Inflammatory macrophage (primary cell): ENCODE measurements at regions not wholly inside any gene's neighbourhood (a gene's known extent, or its start where the extent isn't known, plus 50 kb on each side); places are given as distances from the start of the nearest gene placed in this dataset.
"Not testable (repeated sequence)": the region's sequence is repeated elsewhere in the genome, so short reads cannot be mapped to it uniquely, and the experiment has no call there.

ENCODE experiments used
- DNase-seq, 2 donors: peaks; one replicate each; pipeline ENCODE4 v3.0.0-alpha.2; 2020 to 2022

- no peak for DNase-seq
Observed at GRCh38 chr4:55251896-55252295, 94.1 kb upstream of the SRD5A3 start.

- DNase-seq: no peak
Observed at GRCh38 chr4:55253948-55254593, 92.0 kb upstream of the SRD5A3 start.

GRCh38 chr4:55255179-55255578, 90.9 kb upstream of the SRD5A3 start:
- DNase-seq: no peak

DNA sequence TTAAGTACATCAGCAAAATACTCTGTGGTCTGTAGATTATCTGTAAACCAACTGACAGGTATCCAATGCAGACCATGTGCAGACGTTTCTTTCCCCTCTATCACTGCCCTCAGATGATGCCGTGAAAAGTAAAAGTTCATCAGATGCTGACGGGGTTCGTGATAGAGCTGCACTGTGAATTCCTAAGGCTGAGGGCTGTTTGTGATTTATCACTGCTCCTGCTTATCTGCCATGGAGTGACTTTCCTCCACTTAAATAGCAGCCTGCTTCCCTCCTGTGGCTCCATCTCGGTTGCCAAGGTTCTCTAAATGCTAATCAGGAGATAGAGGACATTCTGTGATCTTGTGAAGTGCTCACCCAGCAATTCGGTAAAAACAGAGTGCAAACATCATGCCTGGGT, 89.3 kb upstream of the SRD5A3 start:
- no peak for DNase-seq

DNA sequence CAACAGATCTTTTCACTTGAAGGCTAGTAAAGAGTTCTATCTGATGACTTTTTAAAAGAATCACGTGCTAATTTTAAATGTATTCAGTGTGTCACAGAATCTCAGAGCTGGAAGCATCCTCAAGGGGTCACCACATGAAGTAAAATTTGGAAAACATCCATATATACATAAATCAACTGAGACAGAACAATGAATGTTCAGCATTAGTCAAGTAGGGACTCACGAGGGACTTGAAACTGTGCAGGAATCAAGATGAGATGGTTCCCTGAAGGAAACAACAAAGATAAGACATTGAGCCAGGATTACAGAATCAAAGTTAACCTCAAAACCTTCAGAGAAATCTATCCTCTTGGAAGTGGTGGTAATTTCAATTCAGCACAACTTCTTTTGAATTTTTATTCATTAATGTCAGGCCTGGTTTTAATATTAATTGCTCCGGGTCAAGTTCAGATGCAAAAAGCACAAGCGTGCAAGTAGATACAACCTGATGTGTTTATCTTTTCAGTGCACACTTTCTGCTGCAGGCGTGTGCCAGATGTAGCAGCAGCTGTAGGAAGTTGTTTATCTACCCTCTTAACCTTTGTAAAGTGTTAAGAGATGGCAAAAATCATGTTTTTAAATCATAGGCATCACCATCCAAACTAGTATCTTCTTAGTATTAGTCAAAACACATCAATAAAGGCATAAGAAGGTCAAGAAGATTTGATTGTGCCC, 87.7 kb upstream of the SRD5A3 start:
- DNase-seq: no peak

DNA sequence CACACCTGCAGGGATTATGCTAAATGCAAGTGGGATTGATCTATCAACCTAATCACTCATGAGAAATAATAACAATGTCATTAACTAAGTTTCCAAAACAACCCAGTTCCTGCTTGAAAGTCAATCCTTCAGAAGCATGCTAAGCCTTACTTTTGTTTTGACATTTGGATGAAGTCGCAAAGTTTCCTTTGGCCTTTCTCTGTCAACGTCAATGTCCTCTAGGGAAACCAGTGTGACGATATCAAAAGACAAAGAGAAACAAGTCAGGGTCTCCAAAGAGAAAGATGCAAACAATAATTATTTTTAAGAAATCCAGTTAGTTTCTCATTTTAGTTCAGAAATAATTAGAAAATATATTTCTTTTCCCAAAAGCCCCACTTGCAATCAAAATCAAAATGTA, 86.7 kb upstream of the SRD5A3 start:
- DNase-seq: no peak

GRCh38 chr4:55269470-55269869, 76.6 kb upstream of the SRD5A3 start:
- DNase-seq: no peak

DNA sequence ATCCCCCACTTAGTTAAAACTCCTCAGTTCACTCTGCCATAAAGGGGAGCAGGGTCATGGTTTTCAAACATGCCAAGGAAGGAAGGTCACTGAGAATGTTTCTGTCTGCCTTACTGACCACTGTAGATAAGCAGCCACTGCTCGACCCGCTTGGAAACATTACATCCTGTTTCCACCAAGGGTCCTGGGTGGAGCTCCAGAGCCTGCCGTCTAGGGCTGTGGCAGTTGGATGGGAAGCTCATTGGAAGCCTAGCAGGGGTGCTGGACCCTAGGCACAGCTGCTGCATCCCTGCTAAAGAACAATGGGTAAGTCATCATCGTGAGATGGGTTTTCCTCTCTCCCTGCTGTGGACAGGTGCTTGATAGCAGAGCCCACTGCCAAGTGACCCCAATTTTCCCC, 76.0 kb upstream of the SRD5A3 start:
- no peak for DNase-seq

DNA sequence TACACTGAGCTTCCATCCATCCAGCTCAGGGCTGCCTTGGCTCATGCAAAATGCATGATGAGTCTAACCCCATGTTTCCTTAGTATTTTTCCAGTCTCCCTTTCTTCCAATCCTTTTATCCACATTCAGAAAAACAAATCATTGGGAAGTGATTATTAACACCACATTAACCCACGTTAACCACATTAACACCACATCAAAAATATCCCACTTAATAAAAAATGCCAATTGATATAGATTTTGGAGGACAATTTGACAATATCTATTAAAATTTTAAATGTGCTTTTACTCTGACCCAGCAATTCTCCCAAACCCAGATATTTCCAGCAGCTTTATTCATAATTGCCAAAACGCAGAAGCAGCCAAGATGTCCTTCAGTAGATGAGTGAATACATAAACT, 75.6 kb upstream of the SRD5A3 start:
- DNase-seq: no peak

DNA sequence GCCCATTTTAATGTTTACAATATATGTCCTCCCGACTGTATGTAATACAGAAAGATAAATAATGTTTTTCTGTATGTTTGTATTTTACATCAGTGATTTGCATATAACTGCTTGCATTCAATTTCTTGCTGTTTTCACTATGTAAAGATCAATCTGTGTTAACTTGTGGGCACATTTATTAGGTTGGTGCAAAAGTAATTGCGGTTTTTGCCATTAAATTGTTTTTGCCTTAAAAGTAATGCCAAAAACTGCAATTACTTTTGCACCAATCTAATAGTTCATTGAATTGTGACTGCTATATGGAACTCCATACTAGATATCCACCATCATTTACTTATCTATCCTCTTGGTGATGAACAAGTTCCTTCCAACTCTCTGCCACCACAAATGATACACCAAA, 73.9 kb upstream of the SRD5A3 start:
- no peak for DNase-seq

DNA sequence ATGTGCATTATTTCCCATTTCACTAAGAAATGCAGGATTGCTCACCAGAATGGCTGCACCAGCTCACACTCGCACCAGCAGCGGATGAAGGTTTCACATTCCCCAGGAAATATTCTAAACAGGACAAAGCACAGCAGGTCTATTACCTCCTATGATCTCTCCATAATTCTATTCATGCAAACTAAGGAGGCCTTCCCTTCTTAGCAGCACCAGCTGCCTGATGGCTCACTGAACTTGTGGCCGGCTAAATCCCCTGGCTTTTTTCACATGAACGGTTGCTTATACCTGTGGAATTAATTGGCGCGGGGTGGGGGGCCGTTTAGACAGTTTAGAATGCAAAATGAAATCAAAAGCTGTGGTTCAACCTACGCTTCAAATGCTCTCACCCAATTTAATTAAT, 73.5 kb upstream of the SRD5A3 start:
- no peak for DNase-seq

DNA sequence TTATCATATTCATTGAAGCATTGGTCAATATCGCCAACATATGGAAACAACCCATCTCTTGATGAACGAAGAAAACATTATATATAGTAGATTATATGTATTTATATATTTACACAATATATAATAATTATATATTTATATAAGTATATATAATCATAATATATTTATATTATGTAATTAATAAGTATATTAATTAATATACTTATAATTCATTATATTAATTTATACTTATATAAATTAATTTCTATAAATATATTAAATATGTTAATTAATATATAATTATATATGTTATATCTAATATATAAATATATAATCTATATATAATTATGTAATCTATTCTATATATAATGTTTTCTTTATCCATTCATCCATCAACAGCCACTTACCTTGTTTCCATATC, 69.0 kb upstream of the SRD5A3 start:
- no peak for DNase-seq

DNA sequence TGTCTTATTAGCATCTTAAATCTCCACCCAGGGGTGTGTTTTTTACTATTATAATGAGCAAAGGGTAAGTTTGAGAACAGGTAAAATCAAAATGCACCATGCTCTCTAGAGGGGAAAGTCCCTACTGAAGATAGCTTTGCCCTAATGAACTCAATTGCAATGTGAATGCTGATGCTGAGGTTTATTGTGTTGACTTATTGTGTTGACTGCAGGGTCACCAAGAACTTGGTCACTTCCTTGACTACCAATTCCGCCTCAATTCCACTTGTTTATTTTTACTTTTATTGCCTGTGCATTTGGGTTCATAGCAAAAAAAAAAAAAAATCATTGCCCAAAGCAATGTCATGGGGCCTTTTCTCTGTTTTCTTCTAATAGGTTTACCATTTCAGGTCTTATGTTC, 67.7 kb upstream of the SRD5A3 start:
- DNase-seq: no peak

- not testable (repeated sequence) for DNase-seq
Observed at GRCh38 chr4:55280474-55280873, 65.6 kb upstream of the SRD5A3 start.

- DNase-seq: not testable (repeated sequence)
Observed at GRCh38 chr4:55281118-55281683, 64.8 kb upstream of the SRD5A3 start.

DNA sequence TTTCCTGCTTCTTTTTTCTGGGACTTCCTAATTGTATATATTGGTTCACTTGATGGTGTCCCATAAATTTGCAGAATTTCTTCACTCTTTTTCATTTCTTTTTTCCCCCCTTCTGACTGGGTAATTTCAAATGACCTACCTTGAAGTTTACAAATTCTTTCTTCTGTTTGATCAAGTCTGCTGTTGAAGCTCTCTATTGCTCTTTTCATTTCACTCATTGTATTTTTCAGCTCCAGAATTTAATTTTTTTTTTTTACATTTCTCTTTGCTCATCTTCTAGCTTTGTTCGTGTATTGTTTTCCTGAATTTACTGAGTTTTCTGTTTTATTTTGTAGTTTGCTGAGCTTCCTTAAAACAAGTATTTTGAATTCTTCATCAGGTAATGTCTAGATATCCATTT, 61.7 kb upstream of the SRD5A3 start:
- DNase-seq: no peak

- DNase-seq: no peak
Observed at GRCh38 chr4:55291227-55291640, 54.8 kb upstream of the SRD5A3 start.

GRCh38 chr4:55296096-55296495, 49.9 kb upstream of the SRD5A3 start:
- DNase-seq: no peak
